T-helper 1 cell treated with Interleukin-12 subunit alpha and Interleukin-12 subunit beta and Interleukin-4 antibody, amounts not matched to agents 30 μg/mL and 1 μg/mL, for 36 hours (primary cell): ENCODE measurements at regions not wholly inside any gene's neighbourhood (a gene's known extent, or its start where the extent isn't known, plus 50 kb on each side); places are given as distances from the start of the nearest gene placed in this dataset.

Source experiments
- H3K27ac Mint-ChIP-seq: one replicate; pipeline ENCODE4 v1.8.0; 2021; ENCODE audit warnings: mild to moderate bottlenecking, mixed read lengths
- H3K27me3 Mint-ChIP-seq: one replicate; pipeline ENCODE4 v1.8.0; 2021; ENCODE audit warnings: low read depth, mixed read lengths
- H3K36me3 Mint-ChIP-seq: one replicate; pipeline ENCODE4 v1.8.0; 2021; ENCODE audit warnings: low read depth, mixed read lengths
- H3K4me1 Mint-ChIP-seq: one replicate; pipeline ENCODE4 v1.8.0; 2021; ENCODE audit warnings: low read depth, mixed read lengths
- H3K4me3 Mint-ChIP-seq: one replicate; pipeline ENCODE4 v1.8.0; 2021; ENCODE audit warnings: mild to moderate bottlenecking, moderate library complexity, mixed read lengths
- H3K9me3 Mint-ChIP-seq: one replicate; pipeline ENCODE4 v1.8.0; 2021; ENCODE audit warnings: mixed read lengths

DNA sequence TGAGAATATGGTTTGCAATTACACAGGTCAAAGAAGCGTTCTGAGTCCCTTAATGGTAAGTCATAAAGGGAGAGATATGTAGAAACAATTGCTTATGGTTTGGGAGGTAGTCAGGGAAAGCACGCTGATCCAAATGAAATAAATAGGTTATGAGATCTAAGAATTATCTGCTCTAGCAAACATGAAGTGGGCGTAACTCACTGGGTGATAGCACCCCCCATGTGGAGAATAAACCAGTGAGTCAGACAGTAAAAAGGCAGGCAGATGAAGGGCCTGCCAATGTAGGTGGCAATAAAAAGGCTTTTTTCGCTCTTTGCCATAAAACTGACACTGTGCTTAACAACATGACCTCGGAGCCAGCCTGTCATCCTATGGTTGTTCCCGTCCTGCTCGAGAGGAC, 306.9 kb downstream of the GLRX3 start:
- no peak overlapping the region for H3K4me3 Mint-ChIP-seq
- H3K27ac Mint-ChIP-seq: no peak overlapping the region
- H3K27me3 Mint-ChIP-seq: no peaks in the 10 kb centered on the region
- no peaks in the 10 kb centered on the region for H3K4me1 Mint-ChIP-seq
- H3K36me3 Mint-ChIP-seq: no peaks in the 10 kb centered on the region
- H3K9me3 Mint-ChIP-seq: no peaks in the 10 kb centered on the region

DNA sequence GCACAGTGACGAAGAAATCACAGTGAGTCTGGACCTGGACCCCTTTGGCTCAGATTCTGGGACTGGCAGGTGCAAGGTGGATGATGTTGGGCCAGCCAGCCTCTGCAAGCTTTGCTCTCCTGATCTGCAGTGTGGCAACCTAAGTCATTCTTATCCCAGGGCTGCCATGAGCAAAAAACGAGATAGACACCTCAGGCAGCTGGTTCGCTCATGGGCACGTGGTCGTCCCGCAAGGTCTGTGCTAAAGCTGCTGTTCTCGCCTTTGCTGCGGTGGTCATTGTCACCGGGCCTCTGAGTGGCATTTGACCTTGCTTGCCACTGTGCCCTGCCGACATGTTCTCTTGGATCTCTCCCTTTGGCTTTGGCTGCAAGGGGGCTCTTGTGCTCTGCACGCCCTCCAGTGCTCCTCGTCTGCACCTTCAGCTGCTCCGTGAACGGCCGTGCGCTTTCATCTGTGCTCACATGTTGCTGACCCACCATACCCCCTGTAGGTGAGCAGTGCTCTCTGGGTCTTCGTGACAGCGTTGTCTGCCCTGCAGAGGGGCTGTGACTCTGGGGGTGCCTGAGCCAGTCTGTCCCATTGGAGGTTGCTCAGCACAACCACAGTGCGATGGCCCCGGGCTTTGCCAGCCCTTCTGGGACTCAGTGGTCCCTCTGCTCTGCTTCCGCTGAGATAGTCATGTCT, 317.0 kb downstream of the GLRX3 start:
- no peaks in the 10 kb centered on the region for H3K27me3 Mint-ChIP-seq

DNA sequence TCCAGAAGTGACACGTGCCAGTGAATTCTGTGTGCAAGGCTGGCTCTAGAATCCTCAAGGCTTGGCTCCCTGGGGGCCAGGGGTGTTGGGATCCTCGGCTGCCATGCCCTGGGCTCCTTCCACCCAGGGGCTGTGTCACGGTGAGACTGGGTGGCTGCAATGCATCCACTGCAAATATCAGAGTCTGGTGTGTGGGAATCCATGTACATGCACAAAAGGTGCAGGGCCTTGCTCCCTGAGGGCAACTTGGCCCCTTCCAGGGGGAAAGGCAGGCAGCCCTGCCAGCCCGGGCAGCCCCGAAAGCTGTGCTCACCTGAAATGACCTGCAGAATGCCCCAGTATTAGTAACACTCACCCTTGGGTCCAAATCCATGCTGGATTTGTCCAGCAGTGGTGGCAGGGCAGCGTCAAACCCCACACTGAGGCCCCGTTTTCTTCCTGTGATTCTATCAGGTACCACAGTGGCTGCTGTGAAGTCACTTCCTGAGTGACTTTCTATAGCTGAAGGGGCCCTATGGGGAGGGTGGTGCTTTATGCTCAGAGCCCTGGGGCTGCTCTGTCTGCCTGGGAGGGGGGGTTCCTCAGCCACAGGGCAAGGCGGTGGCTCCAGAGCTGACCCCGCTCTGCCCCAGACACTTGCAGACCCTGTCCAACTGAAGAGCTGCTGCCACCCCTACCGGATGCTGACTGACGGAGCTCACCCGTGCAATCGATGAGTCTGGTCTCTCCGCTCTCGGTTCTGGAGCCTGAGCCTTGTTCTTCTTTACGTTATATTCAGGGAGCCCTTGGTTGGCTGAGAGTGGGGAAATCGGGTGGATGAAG, 317.7 kb downstream of the GLRX3 start:
- no peaks in the 10 kb centered on the region for H3K27me3 Mint-ChIP-seq
- H3K9me3 Mint-ChIP-seq: no peaks in the 10 kb centered on the region
- H3K4me3 Mint-ChIP-seq: no peak overlapping the region
- no peaks in the 10 kb centered on the region for H3K4me1 Mint-ChIP-seq
- H3K27ac Mint-ChIP-seq: no peak overlapping the region
- H3K36me3 Mint-ChIP-seq: no peaks in the 10 kb centered on the region

More for the DNA sequence above, 317.0 kb downstream of the GLRX3 start:
- Mint-ChIP-seq H3K4me1 (no peaks in the 10 kb centered on the region), H3K36me3 (no peaks in the 10 kb centered on the region), H3K4me3 (no peak overlapping the region), H3K27ac (no peak overlapping the region), H3K9me3 (no peaks in the 10 kb centered on the region)

DNA sequence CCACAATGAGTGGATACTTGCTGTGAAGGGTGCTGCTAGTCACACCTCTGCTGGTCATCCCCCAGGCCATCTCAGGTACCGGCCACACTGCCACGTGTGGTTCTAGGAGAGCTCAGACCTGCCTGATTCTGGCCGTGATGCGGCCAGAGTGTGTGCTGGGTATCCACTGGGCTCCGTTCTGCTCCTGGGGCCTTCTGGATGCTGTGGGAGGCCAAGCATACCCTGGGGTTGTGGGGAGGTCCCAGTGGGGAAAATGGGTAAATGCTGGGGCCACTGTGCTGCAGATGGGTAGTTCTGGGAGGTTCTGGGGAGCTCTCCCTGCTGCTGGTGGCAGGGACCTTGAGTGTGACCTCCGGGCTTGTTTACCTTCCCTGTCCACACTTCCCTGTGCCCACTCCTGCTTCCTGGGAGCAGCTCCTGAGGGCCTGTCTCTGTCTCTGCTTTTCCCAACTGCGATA, 318.4 kb downstream of the GLRX3 start:
- Mint-ChIP-seq H3K27me3 (no peaks in the 10 kb centered on the region), H3K9me3 (no peaks in the 10 kb centered on the region), H3K4me1 (no peaks in the 10 kb centered on the region), H3K4me3 (no peak overlapping the region), H3K27ac (no peak overlapping the region), H3K36me3 (no peaks in the 10 kb centered on the region)

DNA sequence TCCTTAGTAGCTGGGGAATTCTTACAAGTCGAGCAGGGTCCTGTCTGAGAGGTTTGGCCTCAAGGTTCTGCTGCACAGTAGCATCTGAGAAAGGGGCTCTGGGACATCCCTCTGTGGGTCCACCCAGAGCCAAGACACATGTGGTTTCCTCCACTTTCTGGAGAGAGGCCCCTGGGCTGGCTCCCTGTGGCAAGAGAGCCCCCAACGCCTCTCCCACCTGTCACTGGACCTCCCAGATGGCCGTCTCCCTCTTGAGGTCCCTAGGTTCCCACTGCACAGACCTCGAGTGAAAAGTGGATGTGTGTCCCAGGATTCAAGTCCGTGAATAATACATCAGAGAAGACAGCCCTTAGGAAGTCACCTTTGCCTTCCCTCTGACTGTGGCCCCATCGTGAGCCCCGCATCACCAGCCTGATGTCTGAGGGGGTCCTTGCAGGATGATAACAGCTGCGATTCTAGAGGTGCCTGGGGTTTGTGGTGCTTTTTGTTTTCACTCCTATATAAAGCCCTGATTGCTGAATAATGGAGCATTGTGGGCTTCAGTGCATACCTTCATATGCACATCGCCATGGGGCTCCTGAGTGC, 319.0 kb downstream of the GLRX3 start:
- Mint-ChIP-seq H3K9me3 (no peaks in the 10 kb centered on the region), H3K4me3 (no peak overlapping the region), H3K36me3 (no peaks in the 10 kb centered on the region), H3K27ac (no peak overlapping the region), H3K27me3 (no peaks in the 10 kb centered on the region), H3K4me1 (no peaks in the 10 kb centered on the region)

DNA sequence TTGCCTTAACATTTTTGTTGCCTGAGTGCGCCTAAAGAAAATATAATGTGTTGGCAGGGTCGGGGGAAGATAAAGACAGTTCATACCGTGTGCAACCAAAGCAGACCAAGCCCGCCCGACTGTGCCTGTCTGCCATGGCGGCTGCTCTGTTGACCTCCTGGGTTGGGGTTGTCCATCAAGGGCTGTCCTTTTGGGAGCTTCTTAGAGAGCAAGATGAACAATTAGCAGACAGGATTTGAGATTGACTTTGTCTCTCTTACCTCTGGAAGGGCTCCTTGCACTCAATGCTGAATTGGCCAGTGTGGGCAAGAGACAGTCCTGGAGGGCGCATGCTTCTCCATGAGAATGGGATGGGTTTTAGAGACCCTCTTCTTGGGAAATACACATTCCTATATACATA, 319.6 kb downstream of the GLRX3 start:
- no peaks in the 10 kb centered on the region for H3K9me3 Mint-ChIP-seq

DNA sequence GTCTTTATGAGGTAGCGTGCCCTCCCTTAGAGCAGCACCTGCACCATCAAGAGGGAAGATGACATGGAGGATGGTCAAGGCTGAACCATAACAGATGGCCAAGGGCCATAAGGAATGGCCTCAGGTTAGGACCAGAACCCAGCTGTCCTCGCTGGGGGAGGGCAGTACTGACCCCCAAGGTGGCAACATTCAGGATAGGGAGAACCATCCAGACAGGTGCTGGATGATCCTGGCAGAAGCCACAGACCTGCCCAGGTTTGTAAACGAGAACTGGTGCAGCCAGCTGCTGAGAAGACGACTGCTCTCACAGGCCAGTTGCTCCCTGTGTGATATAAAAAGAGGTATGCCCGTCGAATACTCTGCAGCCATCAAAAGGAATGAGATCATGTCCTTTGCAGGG, 320.4 kb downstream of the GLRX3 start:
- no peaks in the 10 kb centered on the region for H3K36me3 Mint-ChIP-seq
- H3K27ac Mint-ChIP-seq: no peak overlapping the region
- H3K4me3 Mint-ChIP-seq: no peak overlapping the region
- no peaks in the 10 kb centered on the region for H3K27me3 Mint-ChIP-seq
- H3K9me3 Mint-ChIP-seq: no peaks in the 10 kb centered on the region
- H3K4me1 Mint-ChIP-seq: no peaks in the 10 kb centered on the region

More for the DNA sequence above, 319.6 kb downstream of the GLRX3 start:
- H3K27ac Mint-ChIP-seq: no peak overlapping the region
- no peaks in the 10 kb centered on the region for H3K4me1 Mint-ChIP-seq
- no peaks in the 10 kb centered on the region for H3K36me3 Mint-ChIP-seq
- no peak overlapping the region for H3K4me3 Mint-ChIP-seq
- H3K27me3 Mint-ChIP-seq: no peaks in the 10 kb centered on the region

DNA sequence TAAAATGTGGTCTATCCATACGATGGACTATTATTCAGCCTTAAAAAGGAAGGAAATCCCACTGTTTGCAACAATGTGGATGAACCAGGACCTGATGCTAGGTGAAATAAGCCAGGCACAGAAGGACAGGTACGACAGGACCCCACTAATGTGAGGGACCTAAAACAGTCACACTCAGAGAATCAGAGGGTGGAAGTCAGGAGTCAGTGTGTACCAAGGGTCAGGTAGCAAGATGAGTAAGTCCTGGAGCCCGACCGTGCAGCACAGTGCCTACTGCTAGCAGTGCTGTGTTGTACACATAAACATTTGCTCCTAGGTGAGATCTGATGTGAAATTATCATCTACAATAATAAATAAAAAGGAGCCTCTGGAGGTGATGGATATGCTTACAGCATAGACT, 322.3 kb downstream of the GLRX3 start:
- Mint-ChIP-seq H3K9me3 (no peaks in the 10 kb centered on the region), H3K4me3 (no peak overlapping the region), H3K27ac (no peak overlapping the region), H3K27me3 (no peaks in the 10 kb centered on the region), H3K4me1 (no peaks in the 10 kb centered on the region), H3K36me3 (no peaks in the 10 kb centered on the region)

DNA sequence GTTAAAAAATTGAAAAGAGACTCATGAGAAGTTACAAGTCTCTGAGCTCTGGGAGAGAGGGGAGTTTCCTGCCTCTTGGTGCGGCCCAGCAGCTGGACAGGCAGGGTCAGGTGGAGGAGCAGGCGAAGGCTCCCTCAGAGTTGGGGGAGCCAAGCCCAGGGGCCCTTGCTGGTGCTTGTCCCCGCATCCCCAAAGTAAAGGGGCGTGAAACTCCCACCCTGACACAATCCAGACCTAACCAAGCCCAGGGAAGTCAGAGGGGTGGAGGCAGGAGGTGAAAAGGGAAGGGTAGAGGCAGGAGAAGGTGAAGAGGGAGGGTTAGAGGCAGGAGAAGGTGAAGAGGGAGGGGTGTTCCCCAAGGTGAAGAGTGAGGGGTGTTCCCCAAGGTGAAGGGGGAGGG, 322.8 kb downstream of the GLRX3 start:
- Mint-ChIP-seq H3K27ac (no peak overlapping the region), H3K9me3 (no peaks in the 10 kb centered on the region), H3K36me3 (no peaks in the 10 kb centered on the region), H3K27me3 (no peaks in the 10 kb centered on the region), H3K4me1 (no peaks in the 10 kb centered on the region), H3K4me3 (no peak overlapping the region)

DNA sequence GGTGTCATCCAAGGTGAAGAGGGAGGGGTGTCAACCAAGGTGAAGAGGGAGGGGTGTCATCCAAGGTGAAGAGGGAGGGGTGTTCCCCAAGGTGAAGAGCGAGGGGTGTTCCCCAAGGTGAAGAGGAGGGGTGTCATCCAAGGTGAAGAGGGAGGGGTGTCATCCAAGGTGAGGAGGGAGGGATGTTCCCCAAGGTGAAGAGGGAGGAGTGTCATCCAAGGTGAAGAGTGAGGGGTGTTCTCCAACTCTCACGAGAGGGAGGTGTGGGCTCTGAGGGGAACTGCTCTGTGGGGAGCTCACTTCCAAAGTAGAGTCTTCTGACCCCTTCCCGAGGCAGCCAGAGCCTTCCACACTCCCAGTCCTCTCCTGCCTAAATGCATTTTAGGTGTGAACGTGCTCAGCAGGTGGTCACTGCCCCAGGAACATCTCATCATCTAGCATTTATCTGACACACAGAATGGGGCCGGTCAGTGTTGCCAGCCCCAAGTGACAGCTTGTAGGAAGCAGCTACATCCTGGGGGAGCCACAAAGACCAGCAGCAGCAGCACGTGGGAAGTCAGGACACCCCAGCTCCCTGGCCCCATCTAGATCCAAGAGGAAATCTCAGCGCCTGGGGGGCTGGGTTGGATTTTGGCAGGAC, 323.8 kb downstream of the GLRX3 start:
- Mint-ChIP-seq H3K4me3 (no peak overlapping the region), H3K9me3 (no peaks in the 10 kb centered on the region), H3K27me3 (no peaks in the 10 kb centered on the region), H3K36me3 (no peaks in the 10 kb centered on the region), H3K27ac (no peak overlapping the region), H3K4me1 (no peaks in the 10 kb centered on the region)

DNA sequence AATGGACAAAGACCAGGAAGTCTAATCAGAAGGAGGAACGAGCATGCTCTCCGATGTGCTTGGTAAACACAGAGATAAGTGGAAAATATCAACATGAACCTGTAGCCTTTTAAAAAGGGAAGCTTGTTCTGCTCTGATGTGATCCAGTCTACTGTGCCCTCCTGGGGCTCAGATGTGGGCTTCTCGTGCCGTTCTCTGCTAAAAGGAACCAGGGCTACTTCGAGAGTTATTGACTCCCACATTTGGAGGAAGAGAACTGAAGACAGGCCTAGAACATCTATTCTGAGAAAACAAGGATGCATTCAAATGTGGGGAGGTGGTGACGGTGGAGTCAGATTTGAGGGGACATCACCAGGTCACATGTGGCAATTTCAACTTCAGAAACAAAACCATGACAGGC, 325.4 kb downstream of the GLRX3 start:
- no peaks in the 10 kb centered on the region for H3K27me3 Mint-ChIP-seq
- H3K4me1 Mint-ChIP-seq: no peaks in the 10 kb centered on the region
- H3K9me3 Mint-ChIP-seq: no peaks in the 10 kb centered on the region
- no peak overlapping the region for H3K4me3 Mint-ChIP-seq
- H3K27ac Mint-ChIP-seq: no peak overlapping the region
- H3K36me3 Mint-ChIP-seq: no peaks in the 10 kb centered on the region

DNA sequence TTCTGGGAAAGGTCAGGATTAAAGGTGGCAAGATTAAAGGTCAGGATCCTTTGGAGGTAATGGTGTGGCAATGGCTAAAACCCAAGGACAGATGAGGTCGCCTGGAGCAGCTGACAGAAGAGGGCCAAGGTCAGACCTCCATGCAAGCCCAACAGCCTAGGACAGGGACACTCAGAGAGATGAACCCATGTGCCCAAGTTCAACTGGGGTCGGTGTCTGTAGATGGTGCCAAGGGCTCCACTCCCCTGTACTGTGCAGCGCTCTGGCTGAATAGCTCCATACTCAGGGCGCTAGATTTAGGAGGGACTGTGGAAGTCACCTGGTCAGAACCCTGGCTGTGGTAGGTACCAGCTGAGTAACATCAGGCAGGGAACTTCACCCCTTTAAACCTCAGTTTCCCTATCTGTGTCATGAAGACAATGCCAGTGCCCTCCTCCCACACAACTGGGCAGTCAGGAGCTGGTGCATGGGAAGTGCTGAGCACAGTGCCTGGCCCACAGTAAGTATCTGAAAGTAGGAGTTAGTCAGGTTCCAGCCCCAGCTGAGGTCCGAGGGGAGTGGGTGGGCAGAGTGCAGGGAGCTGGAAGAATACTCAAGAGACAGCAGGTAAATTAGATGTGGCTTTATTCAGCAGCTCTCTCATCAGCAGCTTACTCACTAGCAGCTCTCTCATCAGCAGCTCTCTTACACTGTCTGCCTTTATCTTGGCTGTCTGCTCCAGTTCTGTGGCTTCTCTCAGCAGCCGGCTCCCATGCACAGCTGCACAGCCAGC, 327.1 kb downstream of the GLRX3 start:
- H3K4me3 Mint-ChIP-seq: no peak overlapping the region
- H3K4me1 Mint-ChIP-seq: no peaks in the 10 kb centered on the region
- H3K27me3 Mint-ChIP-seq: no peaks in the 10 kb centered on the region
- no peak overlapping the region for H3K27ac Mint-ChIP-seq
- H3K9me3 Mint-ChIP-seq: no peaks in the 10 kb centered on the region
- no peaks in the 10 kb centered on the region for H3K36me3 Mint-ChIP-seq

DNA sequence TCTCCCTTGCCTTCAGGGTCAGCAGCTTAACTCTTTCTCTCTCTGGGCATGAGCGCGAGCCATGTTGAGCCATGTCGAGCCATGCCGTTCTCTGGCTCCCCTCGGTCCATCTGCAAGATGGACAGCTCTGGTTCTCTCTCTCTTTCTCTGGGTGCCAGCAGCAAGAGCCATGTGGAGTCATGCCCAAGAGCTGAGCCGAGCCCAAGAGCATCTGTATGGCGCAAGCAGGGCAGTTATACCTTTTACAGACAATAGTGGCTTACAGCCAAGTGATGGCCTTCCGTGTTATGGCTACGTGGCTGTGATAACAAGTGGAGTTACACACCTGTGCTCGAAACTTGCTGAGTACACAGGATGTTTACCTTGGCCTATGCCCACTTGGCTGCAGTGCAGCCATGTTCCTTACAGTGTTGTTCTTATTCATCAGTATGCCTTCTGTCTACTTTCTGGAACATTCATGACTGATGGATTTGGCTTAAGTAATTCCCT, 327.7 kb downstream of the GLRX3 start:
- Mint-ChIP-seq H3K9me3 (no peaks in the 10 kb centered on the region), H3K4me3 (no peak overlapping the region), H3K4me1 (no peaks in the 10 kb centered on the region), H3K27me3 (no peaks in the 10 kb centered on the region), H3K27ac (no peak overlapping the region), H3K36me3 (no peaks in the 10 kb centered on the region)

DNA sequence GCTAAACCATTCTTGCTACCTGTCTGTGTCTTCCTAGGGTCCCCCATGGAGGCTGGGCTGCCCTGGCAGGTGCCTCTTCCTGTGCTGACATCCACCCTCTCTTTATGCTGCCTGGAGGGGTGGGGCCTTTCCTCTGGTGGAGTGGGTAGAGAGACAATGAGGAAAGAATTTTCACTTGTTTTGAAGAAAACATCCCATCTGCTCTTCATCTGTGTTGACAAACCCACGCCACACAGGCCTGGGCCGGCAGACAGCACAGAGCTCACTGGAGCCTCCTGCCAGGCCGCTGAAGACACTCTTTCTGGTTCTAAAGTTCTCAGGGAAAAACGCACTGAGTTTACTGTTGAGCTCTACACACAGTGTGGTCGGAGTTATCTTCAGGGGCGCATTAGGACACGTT, 328.2 kb downstream of the GLRX3 start:
- Mint-ChIP-seq H3K4me1 (no peaks in the 10 kb centered on the region), H3K27me3 (no peaks in the 10 kb centered on the region), H3K9me3 (no peaks in the 10 kb centered on the region), H3K27ac (no peak overlapping the region), H3K36me3 (no peaks in the 10 kb centered on the region), H3K4me3 (no peak overlapping the region)
